ENCODE measurements at regions not wholly inside any gene's neighbourhood (a gene's known extent, or its start where the extent isn't known, plus 50 kb on each side); places are given as distances from the start of the nearest gene placed in this dataset.

DNA sequence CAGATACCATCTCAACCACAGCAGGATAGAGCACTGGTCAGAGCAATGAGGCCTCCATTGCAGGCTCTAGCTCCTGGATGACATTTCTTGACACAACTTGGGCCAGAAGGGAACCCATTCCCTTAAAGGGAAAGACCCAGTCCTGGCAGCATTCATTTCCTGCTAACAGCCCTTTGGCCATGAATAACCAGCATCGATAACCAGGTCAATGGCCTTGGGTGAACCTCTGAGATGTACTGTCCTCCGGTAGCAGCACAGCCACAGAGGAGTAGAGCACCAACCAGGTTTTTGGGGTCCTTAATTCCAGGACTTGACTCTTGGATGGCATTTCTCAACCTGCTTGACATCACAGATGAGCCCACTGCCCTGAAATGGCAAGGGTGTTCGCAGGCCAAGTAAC is 71.2 kb upstream of the FKBP1C start:
- TF ChIP-seq POLR2A (IDR thresholded peaks at IDR 0.05), result no peak
- TF ChIP-seq, protein P1, sequence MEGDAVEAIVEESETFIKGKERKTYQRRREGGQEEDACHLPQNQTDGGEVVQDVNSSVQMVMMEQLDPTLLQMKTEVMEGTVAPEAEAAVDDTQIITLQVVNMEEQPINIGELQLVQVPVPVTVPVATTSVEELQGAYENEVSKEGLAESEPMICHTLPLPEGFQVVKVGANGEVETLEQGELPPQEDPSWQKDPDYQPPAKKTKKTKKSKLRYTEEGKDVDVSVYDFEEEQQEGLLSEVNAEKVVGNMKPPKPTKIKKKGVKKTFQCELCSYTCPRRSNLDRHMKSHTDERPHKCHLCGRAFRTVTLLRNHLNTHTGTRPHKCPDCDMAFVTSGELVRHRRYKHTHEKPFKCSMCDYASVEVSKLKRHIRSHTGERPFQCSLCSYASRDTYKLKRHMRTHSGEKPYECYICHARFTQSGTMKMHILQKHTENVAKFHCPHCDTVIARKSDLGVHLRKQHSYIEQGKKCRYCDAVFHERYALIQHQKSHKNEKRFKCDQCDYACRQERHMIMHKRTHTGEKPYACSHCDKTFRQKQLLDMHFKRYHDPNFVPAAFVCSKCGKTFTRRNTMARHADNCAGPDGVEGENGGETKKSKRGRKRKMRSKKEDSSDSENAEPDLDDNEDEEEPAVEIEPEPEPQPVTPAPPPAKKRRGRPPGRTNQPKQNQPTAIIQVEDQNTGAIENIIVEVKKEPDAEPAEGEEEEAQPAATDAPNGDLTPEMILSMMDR (IDR thresholded peaks at IDR 0.05), result no peak

All from esophagus squamous epithelium (tissue), 4 donors.